ENCODE measurements at regions not wholly inside any gene's neighbourhood (a gene's known extent, or its start where the extent isn't known, plus 50 kb on each side); places are given as distances from the start of the nearest gene placed in this dataset.

DNA sequence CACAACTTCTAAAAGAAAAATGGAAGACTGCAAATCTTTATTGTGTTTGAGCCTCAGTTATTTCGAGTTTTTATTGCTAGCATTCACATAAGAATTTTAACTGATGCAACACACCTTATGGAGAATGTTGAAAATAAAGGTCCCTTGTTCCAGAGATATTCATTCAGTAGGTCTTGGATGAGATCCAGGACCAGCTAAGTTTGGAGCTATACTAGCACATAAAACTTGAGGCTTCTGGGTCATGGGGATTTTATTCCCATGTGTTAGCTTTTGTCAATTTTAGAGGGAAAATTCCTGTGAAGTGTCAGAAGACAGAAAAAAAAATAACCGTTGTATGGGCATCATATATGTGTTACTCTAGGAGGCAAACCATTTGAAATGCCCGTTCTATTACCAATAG is 693.2 kb upstream of the MIS18BP1 start:
- TF ChIP-seq, protein P1, sequence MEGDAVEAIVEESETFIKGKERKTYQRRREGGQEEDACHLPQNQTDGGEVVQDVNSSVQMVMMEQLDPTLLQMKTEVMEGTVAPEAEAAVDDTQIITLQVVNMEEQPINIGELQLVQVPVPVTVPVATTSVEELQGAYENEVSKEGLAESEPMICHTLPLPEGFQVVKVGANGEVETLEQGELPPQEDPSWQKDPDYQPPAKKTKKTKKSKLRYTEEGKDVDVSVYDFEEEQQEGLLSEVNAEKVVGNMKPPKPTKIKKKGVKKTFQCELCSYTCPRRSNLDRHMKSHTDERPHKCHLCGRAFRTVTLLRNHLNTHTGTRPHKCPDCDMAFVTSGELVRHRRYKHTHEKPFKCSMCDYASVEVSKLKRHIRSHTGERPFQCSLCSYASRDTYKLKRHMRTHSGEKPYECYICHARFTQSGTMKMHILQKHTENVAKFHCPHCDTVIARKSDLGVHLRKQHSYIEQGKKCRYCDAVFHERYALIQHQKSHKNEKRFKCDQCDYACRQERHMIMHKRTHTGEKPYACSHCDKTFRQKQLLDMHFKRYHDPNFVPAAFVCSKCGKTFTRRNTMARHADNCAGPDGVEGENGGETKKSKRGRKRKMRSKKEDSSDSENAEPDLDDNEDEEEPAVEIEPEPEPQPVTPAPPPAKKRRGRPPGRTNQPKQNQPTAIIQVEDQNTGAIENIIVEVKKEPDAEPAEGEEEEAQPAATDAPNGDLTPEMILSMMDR (optimal IDR thresholded peaks at IDR 0.05 in 1 of 3, IDR thresholded peaks at IDR 0.05 in 1 of 3, conservative IDR thresholded peaks at IDR 0.05 in 1 of 3; ENCODE audit: extremely low read depth in 1 of 3, insufficient read depth in 2 of 3, low read length in 3 of 3): no peak
- no peak for TF ChIP-seq EZH2 (IDR thresholded peaks at IDR 0.05; ENCODE audit: low read length)
